ENCODE measurements at regions not wholly inside any gene's neighbourhood (a gene's known extent, or its start where the extent isn't known, plus 50 kb on each side); places are given as distances from the start of the nearest gene placed in this dataset.

DNA sequence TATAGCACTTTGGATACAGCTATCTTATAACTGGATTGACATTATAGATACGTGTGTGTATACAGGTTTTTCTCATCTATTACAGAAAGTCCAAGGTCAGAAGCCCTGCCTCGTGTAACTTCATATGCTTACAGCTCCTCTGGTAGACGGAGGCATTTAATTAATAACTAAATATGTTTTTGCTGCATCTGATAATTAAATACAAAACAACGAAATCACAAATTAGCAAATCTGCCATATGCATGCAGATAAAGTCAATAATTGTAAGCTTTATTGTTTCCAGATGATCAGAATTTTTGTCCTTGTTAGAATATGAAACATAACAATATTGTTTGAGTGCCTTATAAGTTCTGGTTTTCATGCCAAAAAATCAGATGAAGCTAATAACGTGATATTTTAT is 717.7 kb downstream of the LIG4 start:
- Histone ChIP-seq H3K4me2 (no peak overlapping the region), H3K9ac (no peak overlapping the region), H4K20me1 (no peaks in the 10 kb centered on the region), H3K4me3 (no peak overlapping the region), H3K36me3 (no peaks in the 10 kb centered on the region), H3K27ac (no peak overlapping the region), H3K9me3 (no peaks in the 10 kb centered on the region), H3K27me3 (no peaks in the 10 kb centered on the region), H3K4me1 (no peaks in the 10 kb centered on the region)
- no peak for TF ChIP-seq Cebpa-rat (IDR thresholded peaks at IDR 0.05)

DNA sequence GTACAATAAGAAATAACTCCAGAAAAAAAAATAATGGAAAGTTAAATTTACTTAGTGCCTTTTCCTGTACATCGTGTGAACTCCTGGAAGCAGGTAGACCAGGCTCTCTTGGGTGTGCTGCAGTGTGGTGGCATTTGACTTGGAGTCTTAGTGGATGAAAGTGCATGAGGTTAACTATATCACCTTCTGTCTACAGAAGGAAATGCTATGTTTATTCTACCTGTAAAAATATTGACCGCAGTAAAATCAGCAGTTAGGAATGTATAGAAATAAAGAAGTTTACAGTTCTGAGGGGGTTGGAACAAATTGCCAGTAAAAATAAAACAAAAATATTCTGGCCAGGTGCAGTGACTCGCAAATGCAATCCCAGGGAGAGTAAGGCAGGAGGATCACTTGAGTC is 722.1 kb downstream of the LIG4 start:
- Histone ChIP-seq H3K9ac (no peak overlapping the region), H3K4me3 (no peak overlapping the region), H3K4me1 (no peaks in the 10 kb centered on the region), H3K4me2 (no peak overlapping the region), H4K20me1 (no peaks in the 10 kb centered on the region), H3K9me3 (peaks cover 14% of the 10 kb centered on the region), H3K27me3 (no peaks in the 10 kb centered on the region), H3K36me3 (no peaks in the 10 kb centered on the region), H3K27ac (no peak overlapping the region)
- no peak for TF ChIP-seq Cebpa-rat (IDR thresholded peaks at IDR 0.05)

DNA sequence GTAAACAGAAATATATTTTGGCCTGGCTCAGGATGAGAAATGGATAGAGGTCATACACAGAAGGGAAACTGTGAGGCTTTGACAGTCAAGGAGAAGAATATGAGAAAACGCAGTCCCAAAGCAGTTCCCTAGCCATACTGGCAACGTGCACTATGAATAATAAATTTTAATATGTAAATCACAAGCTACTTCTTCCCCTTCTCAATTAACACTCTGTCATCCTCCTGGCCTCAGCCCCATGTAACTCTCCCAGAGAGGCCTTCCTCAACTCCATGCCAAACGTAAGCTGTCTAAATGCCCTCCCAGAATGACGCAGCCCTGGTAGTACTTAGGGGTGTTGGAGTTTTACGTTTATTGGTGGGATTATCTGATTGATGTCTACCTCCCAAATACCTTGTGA is 732.6 kb downstream of the LIG4 start:
- Histone ChIP-seq H3K9ac (no peak overlapping the region), H3K4me3 (no peak overlapping the region), H3K36me3 (no peaks in the 10 kb centered on the region), H4K20me1 (no peaks in the 10 kb centered on the region), H3K9me3 (no peaks in the 10 kb centered on the region), H3K27me3 (no peaks in the 10 kb centered on the region), H3K4me1 (no peaks in the 10 kb centered on the region), H3K27ac (no peak overlapping the region), H3K4me2 (no peak overlapping the region)
- no peak for TF ChIP-seq Cebpa-rat (IDR thresholded peaks at IDR 0.05)

DNA sequence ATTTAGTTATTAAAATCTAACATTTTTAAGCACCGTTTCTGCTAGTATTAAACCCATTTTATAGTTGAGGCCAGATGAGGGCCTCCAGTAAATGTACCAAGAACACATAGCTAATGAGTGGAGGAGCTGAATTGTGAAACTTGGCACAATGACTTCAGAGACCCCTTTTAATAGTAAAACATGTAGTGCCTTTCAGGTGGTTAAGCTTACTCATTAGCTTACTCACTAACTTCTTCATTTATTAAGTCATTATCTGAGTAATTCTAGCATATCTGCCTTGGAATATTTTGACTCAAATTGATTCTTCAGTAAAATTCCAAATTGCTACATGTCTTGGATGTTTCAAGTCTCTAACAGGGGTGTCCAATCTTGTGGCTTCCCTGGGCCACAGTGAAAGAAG is 735.2 kb downstream of the LIG4 start:
- Histone ChIP-seq H4K20me1 (no peaks in the 10 kb centered on the region), H3K4me2 (no peak overlapping the region), H3K4me3 (no peak overlapping the region), H3K9me3 (no peaks in the 10 kb centered on the region), H3K4me1 (no peaks in the 10 kb centered on the region), H3K27ac (no peak overlapping the region), H3K27me3 (no peaks in the 10 kb centered on the region), H3K9ac (no peak overlapping the region), H3K36me3 (no peaks in the 10 kb centered on the region)
- TF ChIP-seq Cebpa-rat (IDR thresholded peaks at IDR 0.05): no peak

DNA sequence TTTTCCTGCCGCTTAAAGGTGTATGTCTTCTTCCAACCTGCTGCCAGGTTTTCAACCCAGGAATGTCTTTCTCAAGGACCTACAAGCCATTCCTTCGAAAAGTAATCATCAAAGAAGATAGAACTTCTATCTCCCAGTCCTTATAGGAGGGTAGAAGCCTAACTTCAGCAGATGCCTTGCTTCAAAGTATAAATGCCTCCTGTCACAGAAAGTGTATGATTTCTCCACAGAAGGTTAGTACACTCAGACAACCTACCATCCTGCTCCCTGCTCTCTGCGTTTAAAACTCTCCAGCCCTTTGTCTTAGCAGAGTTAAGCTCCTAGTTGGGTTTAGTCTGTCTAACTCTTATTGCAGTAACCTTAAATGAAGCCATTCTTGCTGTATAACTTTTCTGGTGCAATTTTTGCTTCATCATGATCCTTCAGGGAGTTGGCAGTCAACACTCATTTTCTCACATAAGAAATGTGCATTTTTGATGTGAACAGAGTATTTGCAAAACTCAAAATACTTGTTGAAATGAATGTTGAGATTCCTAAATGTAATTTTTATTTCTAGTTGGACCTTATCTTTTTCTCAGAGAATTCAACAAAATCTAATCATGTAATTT is 737.5 kb downstream of the LIG4 start:
- Histone ChIP-seq H3K27ac (no peak overlapping the region), H3K4me1 (no peaks in the 10 kb centered on the region), H4K20me1 (no peaks in the 10 kb centered on the region), H3K4me2 (no peak overlapping the region), H3K36me3 (no peaks in the 10 kb centered on the region), H3K9me3 (no peaks in the 10 kb centered on the region), H3K9ac (no peak overlapping the region), H3K4me3 (no peak overlapping the region), H3K27me3 (no peaks in the 10 kb centered on the region)
- no peak for TF ChIP-seq Cebpa-rat (IDR thresholded peaks at IDR 0.05)

DNA sequence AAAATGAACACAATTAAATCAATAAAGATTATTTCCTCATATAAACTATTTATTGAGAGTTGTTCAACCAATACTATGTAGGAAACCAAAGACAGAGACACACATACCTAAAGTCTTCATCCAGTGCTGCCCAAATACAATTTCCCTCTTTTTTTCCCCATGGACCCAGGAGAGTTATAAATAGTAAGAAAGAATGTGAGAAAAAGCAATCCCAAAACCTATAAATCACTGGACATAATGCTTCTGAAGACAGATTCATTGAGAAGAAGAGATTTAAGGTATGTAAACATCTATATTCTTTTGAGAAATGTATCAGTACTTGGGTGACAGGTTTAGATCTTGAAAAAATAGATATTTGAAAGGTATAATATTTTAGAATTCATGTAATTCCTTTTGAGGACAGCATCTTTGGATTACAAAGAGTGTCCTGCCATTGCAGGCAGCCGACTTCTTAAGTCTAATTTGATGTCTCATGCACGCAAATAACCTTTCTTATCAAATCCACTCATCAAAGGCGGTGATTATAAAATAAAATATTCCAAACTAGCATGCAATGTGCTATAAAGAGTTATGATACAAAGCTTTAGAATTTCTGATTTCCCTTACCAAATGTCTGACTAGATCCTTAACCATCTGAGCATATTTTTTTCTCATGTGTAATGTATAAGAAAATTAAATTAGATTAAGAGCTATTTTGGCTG is 739.4 kb downstream of the LIG4 start:
- no peak overlapping the region for H3K9ac ChIP-seq
- no peaks in the 10 kb centered on the region for H4K20me1 ChIP-seq
- H3K36me3 ChIP-seq: no peaks in the 10 kb centered on the region
- no peaks in the 10 kb centered on the region for H3K27me3 ChIP-seq
- H3K4me1 ChIP-seq: no peaks in the 10 kb centered on the region
- no peak overlapping the region for H3K27ac ChIP-seq
- H3K4me3 ChIP-seq: no peak overlapping the region
- H3K4me2 ChIP-seq: no peak overlapping the region
- H3K9me3 ChIP-seq: no peaks in the 10 kb centered on the region
- TF ChIP-seq Cebpa-rat (IDR thresholded peaks at IDR 0.05): no peak

DNA sequence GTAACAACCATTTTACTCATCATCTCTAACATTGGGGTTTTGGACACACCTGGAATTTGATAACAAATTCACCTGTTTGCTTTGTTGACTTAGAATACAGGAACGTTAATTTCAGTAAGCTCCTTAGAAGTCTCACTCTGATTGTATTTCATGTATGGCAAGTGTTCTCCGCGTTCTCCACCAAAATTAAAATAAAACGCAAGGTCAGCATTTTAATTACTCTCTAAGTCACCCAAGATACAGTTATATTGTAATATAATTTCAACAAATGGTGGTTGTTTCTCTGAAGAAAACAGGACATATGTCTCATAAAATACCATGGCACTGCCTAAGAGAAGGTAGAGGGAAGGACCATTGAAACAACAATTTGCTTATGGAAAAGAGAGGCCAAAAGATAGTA is 742.1 kb downstream of the LIG4 start:
- TF ChIP-seq Cebpa-rat (IDR thresholded peaks at IDR 0.05): no peak
- no peak overlapping the region for H3K27ac ChIP-seq

DNA sequence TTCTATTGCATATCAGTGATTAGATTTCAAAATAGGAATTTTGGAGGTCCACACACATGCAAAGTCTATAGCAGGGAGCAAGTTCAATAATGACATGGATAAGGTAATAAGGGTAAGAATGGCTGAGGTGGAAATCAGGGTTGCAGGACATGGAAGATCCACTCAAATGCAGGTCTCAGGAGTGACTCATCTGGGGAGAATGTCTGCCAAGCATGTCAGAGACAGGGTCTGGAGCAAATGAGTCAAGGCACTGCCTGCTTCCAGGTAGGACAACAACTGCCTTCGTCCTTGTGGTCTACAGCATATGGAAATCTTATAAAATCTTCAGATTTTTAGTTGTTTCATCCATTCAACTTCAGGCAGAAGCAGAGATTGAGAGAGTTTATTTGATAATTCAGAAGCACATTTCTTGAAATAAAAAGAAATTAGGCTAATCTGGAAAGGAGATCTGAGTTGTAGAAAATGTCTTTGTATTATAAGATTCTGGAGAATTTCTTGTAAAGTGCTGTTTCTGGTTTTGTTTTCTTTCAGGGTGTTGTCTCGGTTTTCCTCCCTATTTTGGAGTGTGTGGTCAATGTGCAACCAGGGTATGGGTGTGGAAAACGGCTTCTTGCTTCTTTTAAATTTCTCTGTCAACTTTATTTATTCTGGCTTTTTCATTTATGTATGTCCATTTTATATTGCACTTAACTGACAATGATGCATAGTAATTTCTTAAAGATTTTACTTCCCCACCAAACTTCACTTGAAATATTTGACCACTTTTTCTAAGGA is 748.8 kb downstream of the LIG4 start:
- Histone ChIP-seq H3K27me3 (no peaks in the 10 kb centered on the region), H3K4me1 (no peaks in the 10 kb centered on the region), H3K4me2 (no peak overlapping the region), H3K4me3 (no peak overlapping the region), H3K9me3 (peaks cover 6% of the 10 kb centered on the region; the same call in 1 of the 2 replicates), H3K36me3 (no peaks in the 10 kb centered on the region), H3K27ac (no peak overlapping the region), H3K9ac (no peak overlapping the region), H4K20me1 (no peaks in the 10 kb centered on the region)
- no peak for TF ChIP-seq Cebpa-rat (IDR thresholded peaks at IDR 0.05)

More for the DNA sequence above, 742.1 kb downstream of the LIG4 start:
- H3K4me3 ChIP-seq: no peak overlapping the region
- no peak overlapping the region for H3K4me2 ChIP-seq
- no peaks in the 10 kb centered on the region for H3K27me3 ChIP-seq
- no peak overlapping the region for H3K9ac ChIP-seq
- no peaks in the 10 kb centered on the region for H4K20me1 ChIP-seq
- no peaks in the 10 kb centered on the region for H3K36me3 ChIP-seq
- no peaks in the 10 kb centered on the region for H3K4me1 ChIP-seq
- no peaks in the 10 kb centered on the region for H3K9me3 ChIP-seq

DNA sequence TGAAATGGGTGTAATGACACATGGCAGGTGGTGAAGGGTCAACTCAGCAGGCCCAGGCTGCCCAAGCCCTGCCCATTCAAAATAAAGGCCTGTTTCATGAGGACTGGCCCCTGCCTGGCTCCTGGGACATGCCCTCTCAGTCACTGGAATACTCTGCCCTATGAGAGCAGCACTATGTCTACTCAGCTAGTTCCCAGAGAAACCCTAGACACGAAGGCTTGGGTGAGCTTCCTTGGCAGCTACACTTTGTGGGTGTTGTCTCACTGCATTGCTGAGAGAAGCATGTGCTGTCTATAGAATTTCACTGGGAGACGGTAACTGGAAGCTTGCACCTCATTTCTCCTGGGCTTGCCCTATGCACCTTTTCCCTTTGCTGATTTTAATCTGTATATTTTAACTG is 752.8 kb downstream of the LIG4 start:
- no peak overlapping the region for H3K27ac ChIP-seq
- no peaks in the 10 kb centered on the region for H3K4me1 ChIP-seq
- TF ChIP-seq Cebpa-rat (IDR thresholded peaks at IDR 0.05): no peak
- H3K27me3 ChIP-seq: no peaks in the 10 kb centered on the region
- no peaks in the 10 kb centered on the region for H3K36me3 ChIP-seq
- H3K4me2 ChIP-seq: no peak overlapping the region
- H3K9me3 ChIP-seq: peaks cover 6% of the 10 kb centered on the region; the same call in 1 of the 2 replicates
- no peaks in the 10 kb centered on the region for H4K20me1 ChIP-seq
- no peak overlapping the region for H3K9ac ChIP-seq
- no peak overlapping the region for H3K4me3 ChIP-seq

DNA sequence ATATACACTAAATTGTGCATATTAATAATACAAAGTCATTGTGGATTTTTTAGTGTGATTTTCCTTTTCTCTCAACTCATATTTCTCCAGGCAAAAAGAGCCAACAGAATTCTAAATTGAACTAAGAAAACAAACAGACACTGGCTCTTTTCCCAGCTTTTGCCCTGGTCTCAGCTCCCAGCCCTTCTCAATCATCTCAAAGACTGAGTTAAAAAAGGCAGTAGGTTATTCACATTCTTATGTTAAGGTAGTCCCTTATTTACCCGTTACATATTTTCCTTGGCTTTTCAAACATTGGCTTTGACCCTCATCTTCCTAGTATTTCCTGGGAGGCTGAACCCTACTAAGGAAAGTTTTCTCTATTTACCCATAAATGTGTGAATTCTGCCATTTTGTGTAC is 753.6 kb downstream of the LIG4 start:
- no peak overlapping the region for H3K4me2 ChIP-seq

More for the DNA sequence above, 753.6 kb downstream of the LIG4 start:
- H3K36me3 ChIP-seq: no peaks in the 10 kb centered on the region
- H3K4me3 ChIP-seq: no peak overlapping the region
- H4K20me1 ChIP-seq: no peaks in the 10 kb centered on the region
- peaks cover 6% of the 10 kb centered on the region; the same call in 1 of the 2 replicates for H3K9me3 ChIP-seq
- no peaks in the 10 kb centered on the region for H3K27me3 ChIP-seq
- no peak overlapping the region for H3K27ac ChIP-seq
- H3K4me1 ChIP-seq: no peaks in the 10 kb centered on the region
- H3K9ac ChIP-seq: no peak overlapping the region
- TF ChIP-seq Cebpa-rat (IDR thresholded peaks at IDR 0.05): no peak
